ENCODE measurements at regions not wholly inside any gene's neighbourhood (a gene's known extent, or its start where the extent isn't known, plus 50 kb on each side); places are given as distances from the start of the nearest gene placed in this dataset.

GRCh38 chr5:148921350-148921749, 94.9 kb downstream of the ADRB2 start:
- no peak for TF ChIP-seq CTCF (IDR thresholded peaks at IDR 0.05)
- TF ChIP-seq POLR2A (IDR thresholded peaks at IDR 0.05), result no peak
- TF ChIP-seq POLR2AphosphoS5 (IDR thresholded peaks at IDR 0.05), result no peak
